22Rv1 (cell line): ENCODE measurements at regions not wholly inside any gene's neighbourhood (a gene's known extent, or its start where the extent isn't known, plus 50 kb on each side); places are given as distances from the start of the nearest gene placed in this dataset.

Source experiments
- ZFX ChIP-seq: fragments of 450-650 bp; IDR thresholded peaks from 2 replicates; pipeline ENCODE4 v1.6.1; 2017; ENCODE audit warnings: antibody characterized with exemption, borderline replicate concordance
- TF ChIP-seq, protein P1 (sequence below): fragments of 450-650 bp; IDR thresholded peaks from 2 replicates; pipeline ENCODE4 v1.5.1; 2017; ENCODE audit warnings: mild to moderate bottlenecking

DNA sequence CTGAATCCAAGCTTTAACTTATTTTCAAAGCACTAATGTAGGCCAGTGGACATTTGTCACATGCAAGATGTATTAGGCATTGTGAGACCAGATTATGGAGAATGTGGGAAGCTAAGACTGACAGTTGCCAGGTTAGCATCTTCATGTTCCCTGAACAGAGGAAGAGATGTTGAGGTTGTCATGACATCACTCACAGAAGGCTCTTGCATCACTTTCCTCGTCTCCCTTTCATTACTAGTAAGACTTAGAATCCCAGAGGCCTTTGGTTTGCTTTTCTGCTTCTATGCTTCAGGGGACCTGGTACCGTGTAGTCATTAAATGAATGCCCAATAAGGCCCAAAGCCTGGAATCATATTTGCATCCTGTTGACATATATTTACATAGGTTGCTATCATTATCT is 76.4 kb upstream of the RPS23 start:
- TF ChIP-seq, protein P1, sequence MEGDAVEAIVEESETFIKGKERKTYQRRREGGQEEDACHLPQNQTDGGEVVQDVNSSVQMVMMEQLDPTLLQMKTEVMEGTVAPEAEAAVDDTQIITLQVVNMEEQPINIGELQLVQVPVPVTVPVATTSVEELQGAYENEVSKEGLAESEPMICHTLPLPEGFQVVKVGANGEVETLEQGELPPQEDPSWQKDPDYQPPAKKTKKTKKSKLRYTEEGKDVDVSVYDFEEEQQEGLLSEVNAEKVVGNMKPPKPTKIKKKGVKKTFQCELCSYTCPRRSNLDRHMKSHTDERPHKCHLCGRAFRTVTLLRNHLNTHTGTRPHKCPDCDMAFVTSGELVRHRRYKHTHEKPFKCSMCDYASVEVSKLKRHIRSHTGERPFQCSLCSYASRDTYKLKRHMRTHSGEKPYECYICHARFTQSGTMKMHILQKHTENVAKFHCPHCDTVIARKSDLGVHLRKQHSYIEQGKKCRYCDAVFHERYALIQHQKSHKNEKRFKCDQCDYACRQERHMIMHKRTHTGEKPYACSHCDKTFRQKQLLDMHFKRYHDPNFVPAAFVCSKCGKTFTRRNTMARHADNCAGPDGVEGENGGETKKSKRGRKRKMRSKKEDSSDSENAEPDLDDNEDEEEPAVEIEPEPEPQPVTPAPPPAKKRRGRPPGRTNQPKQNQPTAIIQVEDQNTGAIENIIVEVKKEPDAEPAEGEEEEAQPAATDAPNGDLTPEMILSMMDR: no peak
- TF ChIP-seq ZFX: no peak
